GM23248 (cell line): ENCODE measurements at regions not wholly inside any gene's neighbourhood (a gene's known extent, or its start where the extent isn't known, plus 50 kb on each side); places are given as distances from the start of the nearest gene placed in this dataset.

Experiments
- DNase-seq: peaks from one replicate; pipeline ENCODE4 v3.0.0-alpha.2; 2015
- H2AFZ ChIP-seq: fragments of 200-600 bp; sonication (generic); 2 replicates; pipeline ENCODE4 v1.6.1; 2016; ENCODE audit warnings: antibody characterized with exemption
- H3F3A ChIP-seq: fragments of 200-600 bp; sonication (generic); 2 replicates; pipeline ENCODE4 v1.6.1; 2016; ENCODE audit warnings: mild to moderate bottlenecking, antibody characterized with exemption, mixed run types; ENCODE audit not compliant: insufficient read depth
- H3K27ac ChIP-seq: fragments of 200-600 bp; sonication (generic); 2 replicates; pipeline ENCODE4 v1.5.1; 2016; ENCODE audit warnings: mild to moderate bottlenecking
- H3K27me3 ChIP-seq: fragments of 200-600 bp; sonication (generic); replicated peaks from 2 replicates; pipeline ENCODE4 v1.6.1; 2016; ENCODE audit warnings: mild to moderate bottlenecking; ENCODE audit not compliant: insufficient read depth
- H3K36me3 ChIP-seq: fragments of 200-600 bp; sonication (generic); 2 replicates; pipeline ENCODE4 v1.6.1; 2016; ENCODE audit warnings: low read depth, mild to moderate bottlenecking
- H3K4me1 ChIP-seq: fragments of 200-600 bp; sonication (generic); 2 replicates; pipeline ENCODE4 v1.6.1; 2016; ENCODE audit warnings: mild to moderate bottlenecking; ENCODE audit not compliant: insufficient read depth
- H3K4me2 ChIP-seq: fragments of 200-600 bp; sonication (generic); one replicate; pipeline ENCODE4 v1.6.1; 2016; ENCODE audit warnings: mild to moderate bottlenecking; ENCODE audit not compliant: unreplicated experiment
- H3K4me3 ChIP-seq: fragments of 200-600 bp; sonication (generic); 2 replicates; pipeline ENCODE4 v1.5.1; 2016; ENCODE audit warnings: mild to moderate bottlenecking
- H3K79me2 ChIP-seq: fragments of 200-600 bp; sonication (generic); 2 replicates; pipeline ENCODE4 v1.6.1; 2016; ENCODE audit warnings: mild to moderate bottlenecking; ENCODE audit not compliant: insufficient read depth
- H3K9ac ChIP-seq: fragments of 200-600 bp; sonication (generic); 2 replicates; pipeline ENCODE4 v1.6.1; 2016; ENCODE audit warnings: mild to moderate bottlenecking
- H3K9me2 ChIP-seq: fragments of 200-600 bp; sonication (generic); 2 replicates; pipeline ENCODE4 v1.6.1; 2016; ENCODE audit warnings: mixed run types, mild to moderate bottlenecking, moderate library complexity; ENCODE audit not compliant: insufficient read depth
- H3K9me3 ChIP-seq: fragments of 200-600 bp; sonication (generic); one replicate; pipeline ENCODE4 v1.6.1; 2017; ENCODE audit warnings: low read depth
- H4K20me1 ChIP-seq: fragments of 200-600 bp; sonication (generic); 2 replicates; pipeline ENCODE4 v1.6.0; 2016; ENCODE audit not compliant: insufficient read depth
- EZH2 ChIP-seq: fragments of 200-600 bp; sonication (generic); IDR thresholded peaks from 2 replicates; pipeline ENCODE4 v1.6.1; 2018; ENCODE audit warnings: antibody characterized with exemption, mild to moderate bottlenecking; ENCODE audit not compliant: insufficient read depth, poor library complexity, severe bottlenecking
- EZH2phosphoT487 ChIP-seq: fragments of 200-600 bp; sonication (generic); IDR thresholded peaks from 2 replicates; pipeline ENCODE4 v1.6.1; 2018; ENCODE audit warnings: antibody characterized with exemption, moderate library complexity, mild to moderate bottlenecking, low read depth; ENCODE audit not compliant: insufficient read depth
- WGBS, 2 experiments: methylation state at CpG; one replicate each; pipeline ENCODE4 v1.1.6; 2015 to 2017; ENCODE audit warnings: low lambda C conversion rate in 2 of 2, low coverage in 1 of 2; ENCODE audit errors: missing lambda C conversion rate in 2 of 2; 5-methylcytosine and 5-hydroxymethylcytosine counted together
- in situ Hi-C: fragments of 300-500 bp; cut with MboI; formaldehyde crosslinking; loops from 2 replicates; pipeline ENCODE4 v1.15.0; 2020

DNA sequence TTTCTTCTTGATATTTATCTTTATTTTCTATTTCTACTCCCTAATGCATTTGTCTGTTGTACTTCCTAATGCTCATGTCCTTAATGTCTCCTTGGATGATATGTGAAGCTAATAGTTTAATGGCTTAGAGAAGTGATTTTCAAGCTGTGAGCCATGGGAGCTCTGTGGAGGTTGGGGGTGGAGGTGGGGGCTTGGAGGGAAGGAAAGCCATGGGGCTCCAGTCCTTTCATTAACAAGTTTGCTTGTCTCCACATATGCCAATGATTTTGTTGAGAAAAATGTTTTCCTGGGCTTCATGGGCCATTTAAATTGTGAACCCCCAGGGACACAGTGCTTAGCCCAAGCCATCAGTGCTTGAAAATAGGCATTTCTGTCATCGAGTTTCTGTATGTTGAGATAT, 264.1 kb downstream of the SCG2 start:
- Histone ChIP-seq H3K9ac (no peak overlapping the region), H2AFZ (no peak overlapping the region), H3K9me2 (no peaks in the 10 kb centered on the region), H3K4me1 (no peaks in the 10 kb centered on the region), H3K79me2 (no peaks in the 10 kb centered on the region), H3K4me2 (no peak overlapping the region), H3K27ac (no peak overlapping the region), H3K36me3 (no peaks in the 10 kb centered on the region), H3K27me3 (peaks cover 6% of the 10 kb centered on the region; the same call in 1 of the 2 replicates), H4K20me1 (no peaks in the 10 kb centered on the region), H3K4me3 (no peak overlapping the region), H3K9me3 (no peaks in the 10 kb centered on the region), H3F3A (no peaks in the 10 kb centered on the region)
- WGBS, 2 experiments: 48 to 54% methylated on average over 1 of the region's 1 CpG
- in situ Hi-C loops: no loop called here
- TF ChIP-seq EZH2 (no peak), EZH2phosphoT487 (no peak)
- DNase-seq: no peak

DNA sequence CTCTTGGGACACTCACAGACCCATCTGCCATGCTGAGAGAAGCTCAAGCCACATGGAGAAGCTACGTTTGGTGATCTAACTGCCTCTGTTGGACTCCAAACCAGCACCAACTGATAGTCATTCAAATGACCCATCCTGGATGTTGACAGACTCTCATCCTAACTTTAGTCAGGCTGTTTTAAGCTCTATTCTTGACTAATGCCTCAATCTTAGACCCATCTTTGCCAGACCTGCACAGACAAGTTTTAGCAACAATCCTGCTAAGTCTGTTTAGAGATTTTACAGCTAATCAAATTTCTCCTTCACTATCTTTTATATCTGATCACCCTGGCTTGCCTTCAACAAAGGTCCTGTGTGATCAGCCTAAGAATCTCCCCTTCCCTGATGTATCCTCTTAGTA, 245.1 kb downstream of the SCG2 start:
- TF ChIP-seq EZH2 (no peak), EZH2phosphoT487 (no peak)
- Histone ChIP-seq H3K9ac (no peak overlapping the region), H4K20me1 (no peaks in the 10 kb centered on the region), H3K27ac (no peak overlapping the region), H3K4me3 (no peak overlapping the region), H2AFZ (no peak overlapping the region), H3K9me3 (no peaks in the 10 kb centered on the region), H3K4me1 (no peaks in the 10 kb centered on the region), H3K9me2 (no peaks in the 10 kb centered on the region), H3K79me2 (no peaks in the 10 kb centered on the region), H3K27me3 (no peaks in the 10 kb centered on the region), H3K4me2 (no peak overlapping the region), H3K36me3 (no peaks in the 10 kb centered on the region), H3F3A (no peaks in the 10 kb centered on the region)
- no peak for DNase-seq
- in situ Hi-C loops: no loop called here
- WGBS, 2 experiments: 8 to 14% methylated on average over 1 of the region's 1 CpG

GRCh38 chr2:223363085-223363484, 239.1 kb downstream of the SCG2 start:
- H3K36me3 ChIP-seq: no peaks in the 10 kb centered on the region
- H3K4me2 ChIP-seq: no peak overlapping the region
- H3K27ac ChIP-seq: no peak overlapping the region
- 74 to 75% methylated on average over 6 of the region's 6 CpGs for WGBS, 2 experiments
- H3K9me3 ChIP-seq: no peaks in the 10 kb centered on the region
- H3K4me3 ChIP-seq: no peak overlapping the region
- H3K4me1 ChIP-seq: no peaks in the 10 kb centered on the region
- in situ Hi-C loops: no loop called here
- H2AFZ ChIP-seq: no peak overlapping the region
- no peaks in the 10 kb centered on the region for H3K79me2 ChIP-seq
- H3K9me2 ChIP-seq: no peaks in the 10 kb centered on the region
- TF ChIP-seq EZH2phosphoT487: no peak
- H3F3A ChIP-seq: no peaks in the 10 kb centered on the region
- H3K27me3 ChIP-seq: no peaks in the 10 kb centered on the region; the same call in 1 of the 2 replicates
- H4K20me1 ChIP-seq: no peaks in the 10 kb centered on the region
- H3K9ac ChIP-seq: no peak overlapping the region
- DNase-seq: no peak

DNA sequence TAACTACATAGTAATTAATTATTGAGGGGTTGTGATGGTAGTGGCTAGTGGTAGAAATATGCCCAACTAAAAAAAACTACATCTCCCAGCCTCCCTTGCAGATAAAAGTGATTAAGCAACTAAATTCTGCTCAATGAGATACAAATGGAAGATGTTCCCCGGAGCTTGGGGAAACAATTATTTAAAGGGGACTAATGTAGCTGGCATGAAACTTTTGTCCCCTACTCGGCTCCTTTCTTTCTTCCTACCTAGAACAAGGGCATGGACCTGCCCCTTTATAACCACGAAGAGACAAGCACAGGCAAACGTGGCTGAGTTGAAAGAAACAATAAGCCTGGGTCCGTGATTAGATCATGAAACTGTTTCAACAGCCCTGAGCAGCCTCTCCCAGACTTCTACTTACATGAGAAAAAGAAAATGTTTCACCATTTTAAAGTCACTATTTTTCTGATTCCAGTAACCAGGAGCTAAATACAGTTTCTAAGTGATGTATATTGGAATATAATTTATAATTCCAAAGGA, 236.9 kb downstream of the SCG2 start:
- in situ Hi-C loops: no loop called here
- no peaks in the 10 kb centered on the region for H3K36me3 ChIP-seq

GRCh38 chr2:223366566-223366965, 235.6 kb downstream of the SCG2 start:
- no peaks in the 10 kb centered on the region for H3K9me2 ChIP-seq
- in situ Hi-C loops: no loop called here
- H3K36me3 ChIP-seq: no peaks in the 10 kb centered on the region
- H3K27ac ChIP-seq: no peak overlapping the region
- no peaks in the 10 kb centered on the region for H4K20me1 ChIP-seq
- 56 to 66% methylated on average over 5 of the region's 5 CpGs for WGBS, 2 experiments
- no peak overlapping the region for H3K9ac ChIP-seq
- TF ChIP-seq EZH2 (no peak), EZH2phosphoT487 (no peak)
- no peaks in the 10 kb centered on the region for H3F3A ChIP-seq
- no peak overlapping the region for H2AFZ ChIP-seq
- no peaks in the 10 kb centered on the region for H3K4me1 ChIP-seq
- no peaks in the 10 kb centered on the region for H3K9me3 ChIP-seq
- no peak overlapping the region for H3K4me3 ChIP-seq
- H3K4me2 ChIP-seq: no peak overlapping the region
- no peaks in the 10 kb centered on the region; the same call in 1 of the 2 replicates for H3K27me3 ChIP-seq
- no peaks in the 10 kb centered on the region for H3K79me2 ChIP-seq
- DNase-seq: no peak

More for the DNA sequence above, 236.9 kb downstream of the SCG2 start:
- no peak overlapping the region for H3K9ac ChIP-seq
- H3K27me3 ChIP-seq: no peaks in the 10 kb centered on the region; the same call in 1 of the 2 replicates
- H3K4me2 ChIP-seq: no peak overlapping the region
- H3K79me2 ChIP-seq: no peaks in the 10 kb centered on the region
- TF ChIP-seq EZH2: no peak
- TF ChIP-seq EZH2phosphoT487: no peak
- H3F3A ChIP-seq: no peaks in the 10 kb centered on the region
- H3K4me3 ChIP-seq: no peak overlapping the region
- no peaks in the 10 kb centered on the region for H3K4me1 ChIP-seq
- DNase-seq: no peak
- H2AFZ ChIP-seq: no peak overlapping the region
- H3K9me3 ChIP-seq: no peaks in the 10 kb centered on the region
- no peaks in the 10 kb centered on the region for H3K9me2 ChIP-seq
- H4K20me1 ChIP-seq: no peaks in the 10 kb centered on the region
- WGBS, 2 experiments: 29 to 32% methylated on average over 5 of the region's 5 CpGs
- H3K27ac ChIP-seq: no peak overlapping the region
